Inferior parietal cortex (tissue), 1 donor: ENCODE measurements at regions not wholly inside any gene's neighbourhood (a gene's known extent, or its start where the extent isn't known, plus 50 kb on each side); places are given as distances from the start of the nearest gene placed in this dataset.

Source experiments
- DNase-seq: peaks from one replicate; pipeline ENCODE4 v3.0.0-alpha.2; 2016; ENCODE audit errors: extremely low spot score

DNA sequence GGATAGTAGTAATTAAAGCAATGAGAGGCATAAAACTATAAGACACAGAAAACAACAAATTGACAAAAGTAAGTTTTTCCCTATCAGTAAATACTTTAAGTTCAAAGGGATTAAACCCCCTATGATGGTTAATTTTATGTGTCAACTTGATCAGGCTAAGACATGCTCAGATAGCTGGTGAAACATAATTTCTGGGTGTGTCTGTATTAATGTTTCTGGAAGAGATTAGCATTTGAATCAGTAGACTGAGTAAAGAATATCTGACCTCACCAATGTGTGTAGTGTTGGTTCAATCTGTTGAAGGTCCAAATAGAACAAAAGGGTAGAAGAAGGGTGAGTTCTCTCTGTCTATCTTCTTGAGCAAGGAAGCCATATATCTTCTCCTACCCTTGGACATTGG lies 283.3 kb upstream of the GRM7 start:
- DNase-seq = no peak

DNA sequence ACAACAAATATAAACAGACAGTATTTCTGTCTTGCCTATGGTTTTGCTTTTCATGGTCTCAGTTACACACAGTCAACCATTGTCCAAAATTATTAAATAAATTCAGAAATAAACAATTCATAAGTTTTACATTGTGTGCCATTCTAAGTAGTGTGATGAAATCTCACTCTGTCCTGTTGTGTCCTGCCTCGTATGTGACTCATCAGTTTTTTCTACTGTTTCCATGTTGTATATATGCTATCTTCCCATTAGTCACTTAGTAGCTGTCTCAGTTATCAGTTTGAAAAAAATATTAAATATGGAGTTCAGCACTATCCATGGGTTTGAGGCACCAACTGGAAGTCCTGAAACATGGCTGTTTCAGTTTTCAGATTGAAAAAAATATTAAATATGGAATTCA lies 282.4 kb upstream of the GRM7 start:
- DNase-seq = no peak

GRCh38 chr3:6580808-6581207 lies 280.1 kb upstream of the GRM7 start:
- no peak for DNase-seq

- no peak for DNase-seq
Observed at GRCh38 chr3:6585360-6585759, 275.6 kb upstream of the GRM7 start.

DNA sequence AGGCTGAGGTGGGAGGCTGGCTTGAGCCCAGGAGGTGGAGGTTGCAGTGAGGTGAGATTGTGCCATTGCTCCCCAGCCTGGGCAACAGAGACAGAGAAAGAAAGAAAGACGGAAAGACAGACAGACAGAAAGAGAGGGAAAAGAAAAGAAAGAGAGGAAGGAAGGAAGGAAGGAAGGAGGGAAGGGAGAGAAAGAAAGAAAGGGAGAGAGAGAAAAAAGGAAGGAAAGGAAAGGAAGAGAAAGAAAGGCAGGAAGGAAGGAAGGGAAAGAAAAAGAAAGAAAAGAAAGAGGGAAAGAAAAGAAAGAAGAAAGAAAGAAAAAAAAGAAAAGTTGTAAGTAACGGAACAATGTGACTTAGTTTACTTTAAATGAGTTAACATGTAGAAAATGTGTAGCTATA lies 260.7 kb upstream of the GRM7 start:
- no peak for DNase-seq

DNA sequence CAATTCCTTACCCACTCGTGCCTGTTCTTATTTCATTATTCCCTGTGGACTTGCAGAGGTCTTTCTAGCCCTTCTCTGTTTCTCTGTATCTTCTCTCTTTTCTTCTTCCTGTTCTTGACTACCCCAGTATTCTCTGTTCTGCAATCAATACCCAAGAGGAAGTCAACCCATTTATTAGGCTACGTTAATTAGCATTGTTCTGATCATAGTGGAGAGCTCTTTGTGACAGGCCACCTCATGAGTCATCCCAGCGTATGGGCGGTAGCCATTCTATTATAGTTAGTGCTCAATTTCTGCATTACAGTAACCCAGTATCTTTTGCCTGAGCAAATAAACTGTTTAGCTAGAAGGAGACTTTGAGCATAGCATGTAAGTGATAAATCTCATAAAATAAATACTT lies 259.5 kb upstream of the GRM7 start:
- DNase-seq = no peak

GRCh38 chr3:6602329-6602728 lies 258.6 kb upstream of the GRM7 start:
- no peak for DNase-seq

GRCh38 chr3:6605227-6605626 lies 255.7 kb upstream of the GRM7 start:
- DNase-seq = no peak

DNA sequence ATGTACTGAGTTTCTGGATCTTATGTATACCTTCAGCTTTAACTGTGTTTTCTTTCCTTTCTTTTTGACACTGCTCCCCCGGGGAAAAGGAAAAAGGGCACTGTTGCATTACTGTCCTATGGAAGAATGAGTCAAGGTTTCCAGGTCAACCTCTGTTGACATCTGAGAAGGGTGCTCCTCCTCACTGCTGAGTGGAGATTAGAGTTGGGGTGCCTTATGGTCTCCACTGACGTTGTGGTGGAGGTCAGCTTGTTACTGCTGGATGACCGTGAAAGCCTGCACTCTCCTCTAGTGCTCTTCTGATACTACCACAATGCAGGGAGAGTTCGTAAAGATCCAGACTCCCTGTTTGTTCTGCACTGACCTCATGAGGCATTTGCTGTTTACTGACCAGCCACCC lies 252.1 kb upstream of the GRM7 start:
- DNase-seq = no peak

DNA sequence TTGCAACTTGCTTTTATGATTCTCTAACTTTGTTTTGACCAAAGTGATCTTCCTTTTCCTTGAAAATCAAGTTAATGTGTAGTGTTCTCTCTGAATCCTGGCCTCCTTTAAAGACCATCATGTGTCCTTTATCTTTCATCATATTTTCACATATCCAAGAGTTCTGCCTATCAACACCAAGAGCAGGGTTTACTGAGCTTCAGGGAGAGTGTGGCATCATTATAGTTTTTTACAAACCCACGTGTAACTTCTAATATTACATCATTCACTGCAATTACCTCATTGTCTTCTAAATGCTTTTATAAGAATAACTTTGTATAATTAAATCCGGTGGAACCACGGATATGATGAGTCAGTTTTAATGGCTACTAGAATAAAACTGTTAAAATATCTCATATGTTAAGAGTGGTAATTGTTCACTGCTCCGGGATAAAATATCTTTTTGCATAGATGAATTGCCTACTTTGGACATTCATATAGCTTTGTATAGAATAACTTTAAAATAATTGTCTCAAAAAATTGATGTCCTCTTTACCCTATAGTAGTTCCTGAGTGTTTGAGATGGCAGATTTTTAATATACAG lies 248.8 kb upstream of the GRM7 start:
- no peak for DNase-seq

DNA sequence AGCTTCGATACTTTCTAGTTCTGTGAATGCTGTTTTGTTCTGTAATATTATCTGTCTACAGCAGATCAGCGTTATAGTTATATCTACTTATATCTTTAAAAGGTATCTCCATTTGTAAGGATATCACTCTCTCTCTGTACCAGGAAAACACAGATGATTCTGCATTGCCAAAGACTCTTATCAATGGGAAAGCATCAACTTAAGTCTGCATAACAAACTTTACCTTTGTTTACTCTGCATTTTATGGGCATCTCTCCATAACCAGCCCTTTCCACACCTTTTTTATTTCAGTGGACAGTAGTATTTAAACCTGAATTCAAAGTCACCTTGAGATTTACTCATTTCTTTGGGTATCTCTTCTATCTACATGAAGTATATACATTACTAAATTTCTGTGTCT lies 238.7 kb upstream of the GRM7 start:
- no peak for DNase-seq

DNA sequence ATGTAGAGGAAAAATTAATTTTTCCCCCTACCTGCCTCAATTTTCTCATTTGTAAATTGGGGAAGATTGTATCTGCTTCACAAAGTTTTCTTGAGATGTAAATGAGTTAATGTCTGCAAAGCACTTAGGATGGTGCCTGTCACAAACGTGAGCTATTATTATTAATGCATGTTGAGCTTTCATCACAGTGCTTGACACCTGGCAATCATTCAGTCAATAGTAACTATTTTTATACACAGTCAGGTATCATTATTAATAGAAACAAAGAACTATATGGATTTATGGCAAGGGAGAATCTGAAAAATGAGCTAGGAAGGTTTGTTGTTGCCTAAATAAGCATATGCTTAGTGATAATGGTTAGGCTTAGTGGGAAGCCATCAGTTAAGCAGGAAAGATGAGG lies 238.2 kb upstream of the GRM7 start:
- DNase-seq = no peak

GRCh38 chr3:6631376-6631775 lies 229.5 kb upstream of the GRM7 start:
- DNase-seq = no peak

- no peak for DNase-seq
Observed at GRCh38 chr3:6640907-6641306, 220.0 kb upstream of the GRM7 start.

DNA sequence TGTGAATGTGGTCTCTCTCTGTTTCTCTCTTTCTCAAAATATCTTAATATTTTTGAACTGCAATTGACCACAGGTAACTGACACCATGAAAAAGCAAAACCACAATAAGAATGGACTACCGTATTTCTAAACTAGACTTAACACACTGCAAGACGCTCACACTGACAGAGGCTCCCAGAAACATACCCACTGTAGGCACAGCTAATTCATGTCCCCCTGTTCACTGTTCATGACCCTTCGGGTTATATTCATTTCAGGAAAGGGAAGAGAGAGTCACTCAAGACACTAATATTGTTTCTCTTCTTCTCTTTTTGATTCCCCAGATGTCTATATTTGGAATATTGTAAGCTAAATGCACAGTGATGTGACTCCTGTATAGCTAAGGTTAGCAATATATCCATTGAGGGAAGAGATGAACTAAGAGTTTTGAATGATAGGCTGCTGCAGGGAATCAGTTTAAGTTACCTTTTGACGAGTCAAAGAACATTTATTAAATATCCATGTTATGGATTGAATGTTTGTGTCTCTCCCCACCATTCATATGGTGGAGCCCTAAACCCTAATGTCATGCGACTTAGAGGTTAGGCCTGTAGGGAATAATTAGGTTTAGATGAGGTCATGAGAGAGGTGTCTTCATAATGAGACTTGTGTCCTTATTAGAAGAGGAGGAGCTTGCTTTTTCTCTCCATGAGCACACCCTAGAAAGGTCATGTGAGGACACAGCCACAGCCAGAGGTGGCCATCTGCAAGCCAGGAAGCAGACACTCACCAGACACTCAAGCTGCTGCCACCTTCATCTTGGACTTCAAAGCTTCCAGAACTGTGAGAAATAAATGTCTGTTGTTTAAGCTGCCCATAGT lies 216.6 kb upstream of the GRM7 start:
- DNase-seq = no peak

GRCh38 chr3:6654670-6655069 lies 206.2 kb upstream of the GRM7 start:
- no peak for DNase-seq

- DNase-seq = no peak
Observed at GRCh38 chr3:6655275-6655674, 205.6 kb upstream of the GRM7 start.

DNA sequence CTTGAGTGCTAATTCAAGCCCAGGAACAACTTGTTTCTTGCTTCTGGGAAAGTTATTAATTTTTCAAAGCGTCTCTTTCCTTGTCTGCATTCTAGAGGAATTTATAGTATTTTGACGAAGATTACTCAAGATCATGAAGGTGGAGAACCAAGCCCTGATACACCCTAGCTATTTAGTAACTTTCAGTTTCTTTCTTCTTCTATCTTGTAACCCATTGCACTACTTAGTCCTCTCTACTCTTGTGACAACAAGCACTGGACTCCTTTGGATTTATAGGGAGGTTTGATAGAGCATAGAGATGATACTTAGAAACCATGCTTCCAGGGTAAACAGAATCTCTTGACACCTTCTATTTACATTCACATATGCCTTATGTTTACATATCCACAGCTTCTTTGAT lies 203.3 kb upstream of the GRM7 start:
- DNase-seq = no peak

DNA sequence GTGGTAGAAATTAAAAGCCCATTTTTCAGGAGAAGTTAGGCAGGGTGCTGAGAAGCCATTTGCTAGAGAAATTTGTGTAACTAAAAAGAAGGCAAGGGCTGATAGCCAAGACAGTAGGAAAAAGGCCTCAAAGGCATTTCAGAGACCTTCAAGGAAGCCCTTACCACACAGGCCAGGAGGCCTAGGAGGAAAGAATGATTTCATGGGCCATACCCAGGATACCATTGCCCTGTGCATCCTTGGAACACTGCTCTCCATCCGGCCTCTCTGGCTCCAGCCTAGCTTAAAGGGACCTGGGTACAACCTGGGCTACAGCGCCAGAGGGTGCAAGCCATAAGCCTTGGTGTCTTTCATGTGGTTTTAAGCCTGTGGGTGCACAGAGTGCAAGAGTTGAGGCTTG lies 193.6 kb upstream of the GRM7 start:
- DNase-seq = no peak

DNA sequence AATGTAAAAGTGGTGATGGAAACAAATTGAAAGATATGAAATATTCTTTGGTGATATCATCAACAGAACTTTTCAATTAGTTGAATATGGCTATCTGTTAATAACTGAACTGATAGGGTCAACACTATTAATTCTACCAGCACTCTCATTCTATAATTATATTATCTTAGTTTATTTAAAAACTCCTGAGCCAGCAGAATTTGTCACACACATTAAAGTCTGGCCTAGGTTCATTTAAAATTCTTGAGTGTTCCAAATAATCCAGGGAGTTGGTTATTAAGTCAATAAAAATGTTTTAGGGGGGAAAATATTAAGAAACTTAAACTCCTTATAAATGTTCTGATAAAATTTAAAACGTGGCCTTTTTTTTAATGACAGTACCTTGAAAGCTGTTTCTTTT lies 189.6 kb upstream of the GRM7 start:
- DNase-seq = no peak

DNA sequence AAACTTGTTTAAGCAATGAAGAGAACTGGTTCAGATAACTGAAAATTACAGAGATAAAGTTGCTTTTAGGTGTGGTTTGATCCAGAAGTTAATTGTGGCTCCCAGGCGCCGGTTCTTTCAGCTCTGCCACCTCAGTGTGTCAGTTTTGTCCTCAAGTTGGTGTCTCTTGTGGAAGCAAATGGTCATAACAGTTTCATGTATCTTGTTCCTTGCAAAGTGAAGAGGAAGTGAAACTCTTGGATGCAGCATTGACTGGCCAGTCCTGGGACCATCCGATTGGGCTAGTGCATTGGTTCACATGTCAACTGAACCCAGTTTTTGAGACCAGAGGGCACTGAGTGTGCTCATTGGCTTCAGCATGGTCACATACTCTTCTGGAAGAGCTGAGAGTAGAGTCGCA lies 181.4 kb upstream of the GRM7 start:
- no peak for DNase-seq

DNA sequence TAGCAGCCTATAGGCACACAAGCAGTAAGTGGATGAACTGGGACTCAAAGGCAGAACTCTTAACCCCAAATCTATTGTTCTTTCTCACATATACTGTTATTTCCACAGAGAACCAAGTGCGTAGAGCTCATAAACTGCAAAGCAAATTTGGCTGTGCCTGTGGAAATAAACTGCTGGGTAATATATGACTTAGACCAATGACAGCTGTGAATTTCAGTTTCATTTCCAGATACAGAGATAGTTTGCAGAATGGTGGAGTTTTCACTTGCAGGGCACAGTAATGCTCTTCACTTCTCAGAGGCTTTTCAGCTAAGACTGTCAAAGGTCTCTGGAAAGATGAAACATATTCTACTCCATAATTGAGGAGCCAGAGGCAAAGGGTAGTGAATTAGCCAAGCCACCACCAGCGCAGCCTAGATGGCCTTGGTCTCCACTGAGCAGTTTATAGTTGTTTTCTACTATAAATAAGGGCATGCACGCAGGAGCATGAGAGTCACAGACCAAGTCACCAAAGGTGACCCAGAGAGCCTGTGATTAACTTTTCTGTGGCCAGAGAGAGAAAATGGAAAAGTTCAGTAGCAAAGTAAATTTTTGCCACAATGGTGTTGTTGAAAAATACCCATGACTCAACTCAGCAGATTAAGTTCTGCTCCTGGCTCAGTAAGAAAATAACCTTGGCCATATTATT lies 180.7 kb upstream of the GRM7 start:
- no peak for DNase-seq

GRCh38 chr3:6697285-6697684 lies 163.6 kb upstream of the GRM7 start:
- DNase-seq = no peak
